GM23338 (cell line): ENCODE measurements at regions not wholly inside any gene's neighbourhood (a gene's known extent, or its start where the extent isn't known, plus 50 kb on each side); places are given as distances from the start of the nearest gene placed in this dataset.
"Not testable (repeated sequence)": the region's sequence is repeated elsewhere in the genome, so short reads cannot be mapped to it uniquely, and the experiment has no call there.

ENCODE experiments used
- CREB1 ChIP-seq: fragments of 250-450 bp; sonication (Bioruptor Pico); IDR thresholded peaks from 2 replicates; pipeline ENCODE4 v1.5.0; 2020; ENCODE audit warnings: low read depth, mild to moderate bottlenecking, moderate library complexity
- EZH2 ChIP-seq: fragments of 200-600 bp; sonication (generic); IDR thresholded peaks from one replicate; pipeline ENCODE4 v1.8.0; 2017; ENCODE audit warnings: antibody characterized with exemption, mild to moderate bottlenecking, low read depth; ENCODE audit not compliant: unreplicated experiment
- EZH2phosphoT487 ChIP-seq: fragments of 200-600 bp; sonication (generic); IDR thresholded peaks from one replicate; pipeline ENCODE4 v1.8.1; 2018; ENCODE audit warnings: antibody characterized with exemption; ENCODE audit not compliant: unreplicated experiment
- JUNB ChIP-seq: IDR thresholded peaks from one replicate; pipeline ENCODE4 v1.6.1; 2016; ENCODE audit warnings: antibody characterized with exemption; ENCODE audit not compliant: unreplicated experiment
- TF ChIP-seq, protein P1 (sequence below), 2 experiments: fragments of 200-600 bp in 1 of 2; sonication (generic) in 1 of 2; conservative IDR thresholded peaks; 2 replicates each; pipeline versions ENCODE4 v1.5.1 to v1.6.1; 2016 to 2017; ENCODE audit warnings: antibody characterized with exemption in 2 of 2, low read depth in 2 of 2, mild to moderate bottlenecking in 2 of 2, moderate library complexity in 1 of 2
- TF ChIP-seq, protein P2 (sequence below): IDR thresholded peaks from one replicate; pipeline ENCODE4 v1.6.1; 2018; ENCODE audit warnings: antibody characterized with exemption; ENCODE audit not compliant: unreplicated experiment
- TF ChIP-seq, protein P3 (sequence below): IDR thresholded peaks from 2 replicates; pipeline ENCODE4 v1.6.1; 2016; ENCODE audit warnings: antibody characterized with exemption

DNA sequence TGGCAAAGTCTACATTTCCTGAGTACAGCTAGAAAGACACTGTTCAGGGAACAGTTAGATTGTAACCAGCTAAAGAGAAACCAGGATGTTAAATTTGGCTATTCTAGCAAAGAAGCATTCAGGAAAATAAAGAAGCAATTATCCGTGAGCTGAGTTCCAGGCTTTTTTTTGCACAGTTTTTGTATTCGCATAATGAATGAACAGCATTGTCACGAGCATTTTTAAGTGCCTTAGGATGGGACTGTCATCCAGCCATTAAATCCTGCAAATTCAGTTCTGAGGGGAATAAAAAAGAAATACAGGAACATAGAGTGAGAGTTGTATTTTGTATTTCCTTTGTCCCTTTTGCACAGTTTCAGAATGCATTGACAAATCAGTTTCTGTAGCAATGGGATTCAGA lies 1302.2 kb downstream of the CDH12 start:
- TF ChIP-seq, protein P1, sequence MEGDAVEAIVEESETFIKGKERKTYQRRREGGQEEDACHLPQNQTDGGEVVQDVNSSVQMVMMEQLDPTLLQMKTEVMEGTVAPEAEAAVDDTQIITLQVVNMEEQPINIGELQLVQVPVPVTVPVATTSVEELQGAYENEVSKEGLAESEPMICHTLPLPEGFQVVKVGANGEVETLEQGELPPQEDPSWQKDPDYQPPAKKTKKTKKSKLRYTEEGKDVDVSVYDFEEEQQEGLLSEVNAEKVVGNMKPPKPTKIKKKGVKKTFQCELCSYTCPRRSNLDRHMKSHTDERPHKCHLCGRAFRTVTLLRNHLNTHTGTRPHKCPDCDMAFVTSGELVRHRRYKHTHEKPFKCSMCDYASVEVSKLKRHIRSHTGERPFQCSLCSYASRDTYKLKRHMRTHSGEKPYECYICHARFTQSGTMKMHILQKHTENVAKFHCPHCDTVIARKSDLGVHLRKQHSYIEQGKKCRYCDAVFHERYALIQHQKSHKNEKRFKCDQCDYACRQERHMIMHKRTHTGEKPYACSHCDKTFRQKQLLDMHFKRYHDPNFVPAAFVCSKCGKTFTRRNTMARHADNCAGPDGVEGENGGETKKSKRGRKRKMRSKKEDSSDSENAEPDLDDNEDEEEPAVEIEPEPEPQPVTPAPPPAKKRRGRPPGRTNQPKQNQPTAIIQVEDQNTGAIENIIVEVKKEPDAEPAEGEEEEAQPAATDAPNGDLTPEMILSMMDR (conservative IDR thresholded peaks at IDR 0.05; ENCODE audit: low read depth in 2 of 2) = not testable (repeated sequence)
- TF ChIP-seq, protein P2, sequence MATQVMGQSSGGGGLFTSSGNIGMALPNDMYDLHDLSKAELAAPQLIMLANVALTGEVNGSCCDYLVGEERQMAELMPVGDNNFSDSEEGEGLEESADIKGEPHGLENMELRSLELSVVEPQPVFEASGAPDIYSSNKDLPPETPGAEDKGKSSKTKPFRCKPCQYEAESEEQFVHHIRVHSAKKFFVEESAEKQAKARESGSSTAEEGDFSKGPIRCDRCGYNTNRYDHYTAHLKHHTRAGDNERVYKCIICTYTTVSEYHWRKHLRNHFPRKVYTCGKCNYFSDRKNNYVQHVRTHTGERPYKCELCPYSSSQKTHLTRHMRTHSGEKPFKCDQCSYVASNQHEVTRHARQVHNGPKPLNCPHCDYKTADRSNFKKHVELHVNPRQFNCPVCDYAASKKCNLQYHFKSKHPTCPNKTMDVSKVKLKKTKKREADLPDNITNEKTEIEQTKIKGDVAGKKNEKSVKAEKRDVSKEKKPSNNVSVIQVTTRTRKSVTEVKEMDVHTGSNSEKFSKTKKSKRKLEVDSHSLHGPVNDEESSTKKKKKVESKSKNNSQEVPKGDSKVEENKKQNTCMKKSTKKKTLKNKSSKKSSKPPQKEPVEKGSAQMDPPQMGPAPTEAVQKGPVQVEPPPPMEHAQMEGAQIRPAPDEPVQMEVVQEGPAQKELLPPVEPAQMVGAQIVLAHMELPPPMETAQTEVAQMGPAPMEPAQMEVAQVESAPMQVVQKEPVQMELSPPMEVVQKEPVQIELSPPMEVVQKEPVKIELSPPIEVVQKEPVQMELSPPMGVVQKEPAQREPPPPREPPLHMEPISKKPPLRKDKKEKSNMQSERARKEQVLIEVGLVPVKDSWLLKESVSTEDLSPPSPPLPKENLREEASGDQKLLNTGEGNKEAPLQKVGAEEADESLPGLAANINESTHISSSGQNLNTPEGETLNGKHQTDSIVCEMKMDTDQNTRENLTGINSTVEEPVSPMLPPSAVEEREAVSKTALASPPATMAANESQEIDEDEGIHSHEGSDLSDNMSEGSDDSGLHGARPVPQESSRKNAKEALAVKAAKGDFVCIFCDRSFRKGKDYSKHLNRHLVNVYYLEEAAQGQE = not testable (repeated sequence)
- not testable (repeated sequence) for TF ChIP-seq CREB1 (CRISPR knock-in tag); EZH2; JUNB; EZH2phosphoT487
- TF ChIP-seq, protein P3, sequence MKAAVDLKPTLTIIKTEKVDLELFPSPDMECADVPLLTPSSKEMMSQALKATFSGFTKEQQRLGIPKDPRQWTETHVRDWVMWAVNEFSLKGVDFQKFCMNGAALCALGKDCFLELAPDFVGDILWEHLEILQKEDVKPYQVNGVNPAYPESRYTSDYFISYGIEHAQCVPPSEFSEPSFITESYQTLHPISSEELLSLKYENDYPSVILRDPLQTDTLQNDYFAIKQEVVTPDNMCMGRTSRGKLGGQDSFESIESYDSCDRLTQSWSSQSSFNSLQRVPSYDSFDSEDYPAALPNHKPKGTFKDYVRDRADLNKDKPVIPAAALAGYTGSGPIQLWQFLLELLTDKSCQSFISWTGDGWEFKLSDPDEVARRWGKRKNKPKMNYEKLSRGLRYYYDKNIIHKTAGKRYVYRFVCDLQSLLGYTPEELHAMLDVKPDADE = not testable (repeated sequence)
